ENCODE measurements at regions not wholly inside any gene's neighbourhood (a gene's known extent, or its start where the extent isn't known, plus 50 kb on each side); places are given as distances from the start of the nearest gene placed in this dataset.
A peak's percentile ranks its signal among the peaks of the same experiment; 100 is the strongest.

DNA sequence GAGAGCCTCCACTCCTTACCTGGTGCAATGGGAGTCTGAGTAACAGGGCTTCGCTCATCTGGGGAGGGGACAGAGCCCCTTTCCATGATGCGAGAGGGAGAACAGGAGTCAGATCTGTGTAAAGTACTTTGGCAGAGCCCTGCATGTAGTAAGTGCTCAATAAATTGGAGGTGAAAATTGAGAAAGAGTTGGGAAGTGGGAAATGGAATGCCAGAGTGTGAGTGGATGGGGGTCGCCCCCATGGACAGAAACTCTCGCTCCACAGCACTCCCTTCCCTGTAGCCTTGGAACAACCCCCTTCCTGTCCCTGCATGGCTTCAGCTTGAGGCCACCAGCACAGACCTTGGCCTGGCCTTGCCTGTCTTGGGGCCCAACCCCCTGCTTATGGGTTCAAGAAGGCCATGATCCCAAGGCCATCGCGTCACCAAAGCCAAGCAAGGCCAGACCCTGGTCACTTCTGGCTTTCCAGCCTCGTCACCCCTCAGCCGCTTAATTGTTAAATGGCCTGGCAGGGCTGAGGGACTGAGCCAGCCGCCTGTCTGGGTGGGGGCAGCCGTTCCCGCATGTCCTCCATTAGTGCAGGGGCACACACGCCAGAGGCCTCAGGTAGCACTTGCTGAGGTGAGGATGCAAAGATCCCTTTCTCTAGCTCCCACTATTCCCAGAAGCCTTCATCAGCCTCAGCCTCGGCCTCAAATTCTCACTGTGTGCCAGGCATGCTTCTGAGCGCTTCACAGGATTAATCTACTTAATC lies 93.7 kb upstream of the PTPN1 start:
- no peak overlapping the region for H3K4me3 ChIP-seq
- H3K9ac ChIP-seq, result no peak overlapping the region
- H3K4me2 ChIP-seq, result no peak overlapping the region

DNA sequence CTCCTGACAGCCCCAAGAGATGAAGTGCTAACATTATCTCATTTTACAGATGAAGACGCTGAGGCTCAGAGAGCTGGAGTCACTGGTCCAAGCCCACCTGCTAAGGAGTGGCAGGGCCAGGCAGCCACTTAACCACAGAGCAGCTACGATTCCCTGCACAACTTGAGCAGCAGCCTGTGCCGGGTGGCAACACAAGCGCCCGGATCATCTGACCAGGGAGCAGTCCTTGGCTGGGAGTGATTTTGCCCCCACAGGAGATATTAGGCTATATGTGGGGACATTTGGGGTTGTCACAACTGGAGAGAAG lies 93.2 kb upstream of the PTPN1 start:
- H3K4me1 ChIP-seq, result no peaks in the 10 kb centered on the region; the same call in 1 of the 2 replicates
- no peak overlapping the region for H3K9ac ChIP-seq
- H3K36me3 ChIP-seq, result no peaks in the 10 kb centered on the region
- TF ChIP-seq Cebpa-rat (IDR thresholded peaks at IDR 0.05), result no peak
- H3K9me3 ChIP-seq, result peaks cover 5% of the 10 kb centered on the region
- no peak overlapping the region for H3K4me3 ChIP-seq
- H3K4me2 ChIP-seq, result no peak overlapping the region
- H3K27me3 ChIP-seq, result no peaks in the 10 kb centered on the region
- no peaks in the 10 kb centered on the region for H4K20me1 ChIP-seq
- no peak overlapping the region for H3K27ac ChIP-seq

More for the DNA sequence above, 93.7 kb upstream of the PTPN1 start:
- Histone ChIP-seq H3K27me3 (no peaks in the 10 kb centered on the region), H3K36me3 (no peaks in the 10 kb centered on the region), H3K9me3 (peaks cover 1% of the 10 kb centered on the region), H4K20me1 (no peaks in the 10 kb centered on the region), H3K4me1 (no peaks in the 10 kb centered on the region; the same call in 1 of the 2 replicates), H3K27ac (no peak overlapping the region)
- TF ChIP-seq Cebpa-rat (IDR thresholded peaks at IDR 0.05), result no peak

DNA sequence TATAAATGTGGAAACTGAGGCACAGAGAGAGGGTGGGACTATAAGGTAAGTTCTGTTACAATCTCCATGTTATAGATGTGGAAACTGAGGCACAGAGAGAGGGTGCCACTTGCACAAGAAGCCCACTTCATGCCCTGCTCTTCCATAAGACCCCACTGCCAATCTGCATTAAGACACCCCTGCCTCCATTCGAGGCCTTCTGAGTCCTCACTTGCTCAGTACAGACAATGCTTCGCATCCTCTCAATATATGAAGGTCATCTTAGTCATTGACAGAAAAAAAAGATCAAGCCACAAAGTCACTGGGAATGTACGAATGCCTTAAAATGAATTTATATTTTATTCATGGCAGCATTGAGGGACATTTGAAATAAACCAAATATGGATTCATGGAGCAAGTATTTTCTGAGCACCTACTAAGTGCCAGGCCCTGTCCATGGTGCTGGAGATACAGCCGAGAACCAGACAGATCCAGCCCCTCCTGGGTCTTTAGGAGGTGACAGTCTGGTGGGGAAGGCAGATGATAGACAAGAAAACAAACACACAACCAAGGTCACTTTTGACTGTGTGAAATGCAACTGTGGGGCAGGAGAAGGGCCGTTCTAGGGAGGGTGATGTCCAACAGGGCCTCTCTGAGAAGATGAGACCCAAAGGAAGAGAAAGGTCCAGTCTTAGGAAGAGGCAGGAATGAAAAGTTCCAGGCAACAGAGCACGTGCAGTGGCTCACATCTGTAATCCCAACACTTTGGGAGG lies 92.5 kb upstream of the PTPN1 start:
- H3K27ac ChIP-seq, result no peak overlapping the region
- peaks cover 5% of the 10 kb centered on the region for H3K9me3 ChIP-seq
- no peaks in the 10 kb centered on the region; the same call in 1 of the 2 replicates for H3K4me1 ChIP-seq
- TF ChIP-seq Cebpa-rat (IDR thresholded peaks at IDR 0.05), result no peak
- H3K9ac ChIP-seq, result no peak overlapping the region
- no peaks in the 10 kb centered on the region for H3K36me3 ChIP-seq
- H3K4me2 ChIP-seq, result no peak overlapping the region
- no peaks in the 10 kb centered on the region for H3K27me3 ChIP-seq
- no peak overlapping the region for H3K4me3 ChIP-seq
- no peaks in the 10 kb centered on the region for H4K20me1 ChIP-seq

DNA sequence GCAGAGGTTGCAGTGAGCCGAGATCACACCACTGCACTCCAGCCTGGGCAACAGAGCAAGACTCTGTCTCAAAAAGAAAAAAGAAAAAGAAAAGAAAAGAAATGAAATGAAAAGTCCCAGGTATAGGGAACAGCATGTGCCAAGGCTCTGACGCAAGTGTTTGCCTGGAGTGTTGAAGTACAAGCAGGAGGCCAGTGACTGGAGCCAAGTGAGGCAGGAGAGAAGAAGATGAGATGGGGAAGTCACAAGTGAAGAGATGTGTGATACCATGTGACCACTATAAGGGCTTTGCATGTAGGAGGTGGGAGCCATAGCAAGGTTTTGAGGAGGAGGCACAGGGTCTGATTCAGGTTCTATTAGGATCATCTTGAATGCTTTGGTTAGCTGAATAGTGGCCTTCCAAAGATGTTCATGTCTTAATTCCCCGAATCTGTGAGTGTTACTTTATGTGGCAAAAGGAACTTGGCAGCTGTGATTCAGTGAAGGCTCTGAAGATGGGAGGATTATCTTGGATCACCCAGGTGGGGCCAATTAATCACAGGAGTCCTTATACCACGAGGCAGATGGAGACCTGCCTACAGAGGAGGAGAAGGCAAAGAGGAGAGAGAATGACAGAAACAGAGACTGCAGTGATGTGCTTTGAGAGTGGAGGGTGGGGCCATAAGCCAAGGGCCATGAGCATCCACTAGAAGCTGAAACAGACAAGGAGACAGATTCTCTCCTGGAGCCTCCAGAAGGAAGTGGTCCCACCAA lies 91.1 kb upstream of the PTPN1 start:
- Histone ChIP-seq H3K4me2 (no peak overlapping the region), H3K4me3 (no peak overlapping the region), H3K36me3 (no peaks in the 10 kb centered on the region), H4K20me1 (no peaks in the 10 kb centered on the region), H3K9ac (no peak overlapping the region), H3K4me1 (peaks cover 11% of the 10 kb centered on the region), H3K27me3 (no peaks in the 10 kb centered on the region), H3K27ac (no peak overlapping the region), H3K9me3 (peaks cover 5% of the 10 kb centered on the region)
- TF ChIP-seq Cebpa-rat (IDR thresholded peaks at IDR 0.05), result no peak

DNA sequence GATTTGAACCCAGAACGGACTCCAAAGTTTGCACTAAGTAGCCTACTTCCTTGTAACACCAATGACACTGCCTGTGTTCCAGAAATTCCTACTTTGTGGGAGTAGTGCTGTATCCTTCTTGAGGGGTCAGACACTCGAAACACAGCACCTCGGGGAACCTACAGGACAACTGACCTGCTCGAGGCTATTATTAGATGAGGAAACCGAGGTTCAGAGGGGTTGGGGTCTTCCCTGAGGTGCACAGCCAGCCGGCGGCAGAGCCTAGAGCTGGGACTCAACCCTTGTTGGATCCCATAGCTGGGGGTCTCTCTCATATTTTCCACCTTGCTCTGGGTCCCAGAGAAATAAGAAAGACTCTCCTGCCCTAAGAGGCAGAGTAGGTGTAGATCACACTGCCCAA lies 89.8 kb upstream of the PTPN1 start:
- Histone ChIP-seq H3K36me3 (no peaks in the 10 kb centered on the region), H3K4me1 (peaks cover 11% of the 10 kb centered on the region), H3K9ac (no peak overlapping the region), H3K4me2 (no peak overlapping the region), H3K4me3 (no peak overlapping the region), H3K27ac (no peak overlapping the region), H4K20me1 (no peaks in the 10 kb centered on the region), H3K27me3 (no peaks in the 10 kb centered on the region), H3K9me3 (peaks cover 5% of the 10 kb centered on the region)
- TF ChIP-seq Cebpa-rat (IDR thresholded peaks at IDR 0.05), result no peak

DNA sequence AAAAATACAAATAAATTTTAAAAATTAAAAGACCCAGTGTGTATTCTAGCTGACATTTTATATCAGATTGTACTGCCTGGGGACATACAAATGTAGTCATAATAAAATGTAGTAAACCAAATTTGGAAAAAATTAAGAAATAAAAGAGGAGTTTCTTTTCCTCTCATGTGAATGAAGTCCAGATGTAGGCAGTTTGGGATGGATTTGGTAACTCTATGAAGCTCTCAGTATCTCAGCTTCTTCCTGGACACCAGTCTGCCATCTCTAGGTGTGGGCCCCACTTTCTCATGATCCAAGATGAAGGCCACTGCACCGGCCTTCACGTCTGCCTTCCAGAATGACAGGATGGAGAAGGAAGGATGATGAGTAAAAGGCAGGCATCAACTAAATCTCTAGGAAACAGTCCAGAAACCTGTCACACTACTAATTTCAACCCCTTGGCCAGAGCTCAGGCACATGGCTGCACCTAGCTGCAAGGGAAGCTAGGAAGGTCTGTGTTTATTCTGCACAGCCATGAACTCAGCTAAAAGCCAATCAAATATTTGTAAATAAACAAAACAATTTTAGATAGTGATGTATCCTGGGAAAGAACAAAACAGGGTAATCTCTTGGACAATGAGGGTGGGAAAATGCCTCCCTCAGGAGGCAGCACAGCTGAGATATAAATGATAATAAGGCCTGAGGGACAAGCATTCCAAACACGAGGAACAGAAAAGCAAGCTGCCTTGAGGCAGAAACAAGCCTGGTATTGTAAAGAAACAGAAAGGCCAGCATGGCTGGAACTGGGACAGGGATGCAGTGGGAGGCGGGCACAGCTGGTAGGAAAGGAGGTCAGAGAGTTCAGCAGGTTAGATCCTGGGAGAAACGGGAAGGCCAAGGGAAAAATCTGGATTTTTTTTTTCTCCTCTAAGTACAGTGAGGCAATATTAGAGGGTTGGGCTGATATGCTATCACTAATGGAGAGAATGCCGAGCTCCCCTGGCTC lies 88.5 kb upstream of the PTPN1 start:
- Histone ChIP-seq H3K4me2 (no peak overlapping the region), H3K4me1 (peaks cover 11% of the 10 kb centered on the region), H4K20me1 (no peaks in the 10 kb centered on the region), H3K4me3 (no peak overlapping the region), H3K9ac (no peak overlapping the region), H3K27ac (no peak overlapping the region), H3K9me3 (peaks cover 5% of the 10 kb centered on the region), H3K27me3 (no peaks in the 10 kb centered on the region), H3K36me3 (no peaks in the 10 kb centered on the region)
- no peak for TF ChIP-seq Cebpa-rat (IDR thresholded peaks at IDR 0.05)

DNA sequence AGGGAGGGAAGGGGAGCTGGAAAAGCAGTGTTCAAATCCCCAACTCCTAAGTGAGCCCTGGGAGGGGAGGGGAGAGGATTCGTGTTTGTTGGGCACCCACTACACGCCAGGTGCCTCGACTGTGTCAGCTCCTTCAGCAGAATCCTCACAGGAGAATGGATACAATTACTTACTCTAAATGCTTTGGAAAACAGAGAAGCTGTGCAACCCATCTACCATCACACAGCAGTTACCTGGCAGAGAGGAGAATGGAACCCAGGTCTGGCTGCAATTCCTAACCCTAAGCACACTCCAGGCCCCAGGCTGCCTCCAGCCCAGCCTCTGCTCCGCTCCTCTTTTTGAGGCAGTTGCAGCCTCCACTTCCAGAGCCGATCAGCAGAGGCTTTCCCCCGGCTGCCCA lies 86.4 kb upstream of the PTPN1 start:
- H3K9ac ChIP-seq, result no peak overlapping the region
- H3K9me3 ChIP-seq, result peaks cover 5% of the 10 kb centered on the region
- H4K20me1 ChIP-seq, result no peaks in the 10 kb centered on the region
- peaks cover 11% of the 10 kb centered on the region for H3K4me1 ChIP-seq
- H3K36me3 ChIP-seq, result no peaks in the 10 kb centered on the region
- no peaks in the 10 kb centered on the region for H3K27me3 ChIP-seq
- no peak overlapping the region for H3K4me3 ChIP-seq
- H3K4me2 ChIP-seq, result peak overlapping the region; percentile 19; the same call in 1 of the 2 replicates
- H3K27ac ChIP-seq, result no peak overlapping the region
- no peak for TF ChIP-seq Cebpa-rat (IDR thresholded peaks at IDR 0.05)

DNA sequence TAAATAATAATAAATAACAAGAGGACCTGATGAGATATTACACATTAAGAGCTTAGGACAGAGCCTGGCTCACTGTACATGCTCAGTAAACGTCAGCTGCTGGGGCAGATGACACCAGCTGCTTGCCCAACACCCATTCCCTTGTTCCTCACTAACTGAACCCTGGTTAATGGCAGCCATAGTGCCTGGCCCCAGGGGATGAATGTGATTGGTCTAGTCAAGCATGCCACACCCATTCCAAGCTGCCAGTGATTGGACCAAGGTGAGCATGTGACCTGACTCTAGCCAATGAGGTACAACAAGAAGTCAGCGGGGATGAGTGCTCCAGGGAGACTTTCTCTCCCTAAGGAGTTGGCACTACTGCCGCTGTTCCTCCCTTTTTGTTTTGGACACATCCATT lies 85.1 kb upstream of the PTPN1 start:
- Histone ChIP-seq H4K20me1 (no peaks in the 10 kb centered on the region), H3K4me3 (no peak overlapping the region), H3K9ac (no peak overlapping the region), H3K27me3 (no peaks in the 10 kb centered on the region), H3K27ac (no peak overlapping the region), H3K9me3 (peaks cover 5% of the 10 kb centered on the region), H3K36me3 (no peaks in the 10 kb centered on the region), H3K4me1 (peaks cover 11% of the 10 kb centered on the region), H3K4me2 (no peak overlapping the region)
- TF ChIP-seq Cebpa-rat (IDR thresholded peaks at IDR 0.05), result no peak
